Endothelial cell (in vitro differentiated cells): ENCODE measurements at regions not wholly inside any gene's neighbourhood (a gene's known extent, or its start where the extent isn't known, plus 50 kb on each side); places are given as distances from the start of the nearest gene placed in this dataset.

Experiments
- DNase-seq: peaks from one replicate; pipeline ENCODE4 v3.0.0; 2021; ENCODE audit warnings: low spot score
- H3K27ac Mint-ChIP-seq: one replicate; pipeline ENCODE4 v1.8.0; 2021; ENCODE audit warnings: mixed read lengths, inconsistent platforms; ENCODE audit not compliant: unreplicated experiment
- H3K27me3 Mint-ChIP-seq: one replicate; pipeline ENCODE4 v1.8.0; 2021; ENCODE audit warnings: mild to moderate bottlenecking, moderate library complexity, mixed read lengths, inconsistent platforms; ENCODE audit not compliant: unreplicated experiment
- H3K36me3 Mint-ChIP-seq: one replicate; pipeline ENCODE4 v1.8.0; 2021; ENCODE audit warnings: mild to moderate bottlenecking, low read depth, mixed read lengths, inconsistent platforms; ENCODE audit not compliant: unreplicated experiment
- H3K4me1 Mint-ChIP-seq: one replicate; pipeline ENCODE4 v1.8.0; 2021; ENCODE audit warnings: mild to moderate bottlenecking, mixed read lengths, inconsistent platforms; ENCODE audit not compliant: unreplicated experiment
- H3K4me3 Mint-ChIP-seq: one replicate; pipeline ENCODE4 v1.8.0; 2021; ENCODE audit warnings: mild to moderate bottlenecking, mixed read lengths, inconsistent platforms; ENCODE audit not compliant: unreplicated experiment
- H3K9me3 Mint-ChIP-seq: one replicate; pipeline ENCODE4 v1.8.0; 2021; ENCODE audit warnings: mixed read lengths, inconsistent platforms; ENCODE audit not compliant: unreplicated experiment
- TF ChIP-seq, protein P1 (sequence below): fragments of 200-600 bp; sonication (generic); IDR thresholded peaks from one replicate; pipeline ENCODE4 v1.5.0; 2021; ENCODE audit warnings: antibody characterized with exemption; ENCODE audit not compliant: unreplicated experiment

DNA sequence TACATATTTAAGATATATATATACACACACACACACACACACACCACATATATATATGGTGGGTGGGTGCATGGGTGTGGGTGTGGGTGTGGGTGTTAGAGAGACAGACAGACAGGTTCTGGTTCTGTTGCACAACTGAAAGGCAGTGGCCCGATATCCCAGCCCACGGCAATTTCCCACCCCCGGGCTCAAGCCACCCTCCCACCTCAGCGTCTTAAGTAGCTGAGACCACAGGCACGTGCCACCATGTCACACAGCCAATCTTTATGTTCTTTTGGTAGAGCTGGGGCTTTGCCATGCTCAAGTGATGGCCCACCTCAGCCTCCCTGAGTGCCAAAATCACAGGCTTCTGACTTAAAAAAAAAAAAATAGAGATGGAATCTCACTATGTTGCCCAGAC lies 417.8 kb upstream of the FOXG1 start:
- TF ChIP-seq, protein P1, sequence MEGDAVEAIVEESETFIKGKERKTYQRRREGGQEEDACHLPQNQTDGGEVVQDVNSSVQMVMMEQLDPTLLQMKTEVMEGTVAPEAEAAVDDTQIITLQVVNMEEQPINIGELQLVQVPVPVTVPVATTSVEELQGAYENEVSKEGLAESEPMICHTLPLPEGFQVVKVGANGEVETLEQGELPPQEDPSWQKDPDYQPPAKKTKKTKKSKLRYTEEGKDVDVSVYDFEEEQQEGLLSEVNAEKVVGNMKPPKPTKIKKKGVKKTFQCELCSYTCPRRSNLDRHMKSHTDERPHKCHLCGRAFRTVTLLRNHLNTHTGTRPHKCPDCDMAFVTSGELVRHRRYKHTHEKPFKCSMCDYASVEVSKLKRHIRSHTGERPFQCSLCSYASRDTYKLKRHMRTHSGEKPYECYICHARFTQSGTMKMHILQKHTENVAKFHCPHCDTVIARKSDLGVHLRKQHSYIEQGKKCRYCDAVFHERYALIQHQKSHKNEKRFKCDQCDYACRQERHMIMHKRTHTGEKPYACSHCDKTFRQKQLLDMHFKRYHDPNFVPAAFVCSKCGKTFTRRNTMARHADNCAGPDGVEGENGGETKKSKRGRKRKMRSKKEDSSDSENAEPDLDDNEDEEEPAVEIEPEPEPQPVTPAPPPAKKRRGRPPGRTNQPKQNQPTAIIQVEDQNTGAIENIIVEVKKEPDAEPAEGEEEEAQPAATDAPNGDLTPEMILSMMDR: no peak

DNA sequence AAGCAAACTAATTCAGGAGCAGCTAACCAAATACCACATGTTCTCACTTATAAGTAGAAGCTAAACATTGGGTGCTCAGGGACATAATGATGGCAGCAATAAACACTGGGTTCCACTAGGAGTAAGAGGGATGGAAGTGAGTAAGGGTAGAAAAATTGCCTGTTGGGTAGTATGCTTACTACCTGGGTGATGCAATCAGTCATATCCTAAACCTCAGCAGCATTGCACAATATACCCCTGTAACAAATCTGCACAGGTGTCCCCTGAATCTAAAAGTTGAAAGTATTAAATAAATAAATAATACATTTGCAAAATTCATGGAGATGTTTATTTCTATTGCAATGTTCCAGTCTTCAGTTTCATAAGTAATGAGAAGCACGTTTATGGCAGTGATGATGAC lies 409.8 kb upstream of the FOXG1 start:
- H3K27me3 Mint-ChIP-seq: no peaks in the 10 kb centered on the region
- no peaks in the 10 kb centered on the region for H3K36me3 Mint-ChIP-seq

More for the DNA sequence above, 417.8 kb upstream of the FOXG1 start:
- H3K4me3 Mint-ChIP-seq: no peak overlapping the region
- no peaks in the 10 kb centered on the region for H3K36me3 Mint-ChIP-seq
- no peak overlapping the region for H3K27ac Mint-ChIP-seq
- H3K9me3 Mint-ChIP-seq: no peaks in the 10 kb centered on the region
- H3K4me1 Mint-ChIP-seq: no peaks in the 10 kb centered on the region
- H3K27me3 Mint-ChIP-seq: peaks cover 2% of the 10 kb centered on the region
- no peak for DNase-seq

DNA sequence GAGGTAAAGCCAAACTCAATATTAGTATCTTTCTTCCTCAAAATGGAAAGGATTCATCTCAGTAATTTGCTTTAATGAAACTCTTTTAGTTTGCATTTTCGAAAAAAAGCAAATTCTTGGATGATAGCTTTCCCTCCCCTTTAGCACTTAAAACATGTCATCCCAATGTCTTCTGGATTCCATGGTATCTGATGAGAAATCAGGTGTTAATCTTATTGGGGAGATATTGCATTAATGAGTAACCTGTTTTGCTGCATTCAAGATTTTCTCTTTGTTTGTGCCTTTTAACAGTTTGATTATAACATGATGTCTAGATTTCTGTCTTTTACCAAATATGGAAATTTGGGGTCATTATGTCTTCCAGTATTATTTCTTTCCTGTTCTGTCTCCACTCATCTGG lies 405.1 kb upstream of the FOXG1 start:
- Mint-ChIP-seq H3K36me3 (no peaks in the 10 kb centered on the region), H3K27me3 (peaks cover 3% of the 10 kb centered on the region), H3K4me3 (no peak overlapping the region), H3K4me1 (no peaks in the 10 kb centered on the region), H3K27ac (no peak overlapping the region), H3K9me3 (no peaks in the 10 kb centered on the region)
- DNase-seq: no peak
- TF ChIP-seq, protein P1: no peak

More for the DNA sequence above, 409.8 kb upstream of the FOXG1 start:
- Mint-ChIP-seq H3K4me1 (no peaks in the 10 kb centered on the region), H3K27ac (no peak overlapping the region), H3K9me3 (no peaks in the 10 kb centered on the region), H3K4me3 (no peak overlapping the region)
- TF ChIP-seq, protein P1: no peak
- no peak for DNase-seq

DNA sequence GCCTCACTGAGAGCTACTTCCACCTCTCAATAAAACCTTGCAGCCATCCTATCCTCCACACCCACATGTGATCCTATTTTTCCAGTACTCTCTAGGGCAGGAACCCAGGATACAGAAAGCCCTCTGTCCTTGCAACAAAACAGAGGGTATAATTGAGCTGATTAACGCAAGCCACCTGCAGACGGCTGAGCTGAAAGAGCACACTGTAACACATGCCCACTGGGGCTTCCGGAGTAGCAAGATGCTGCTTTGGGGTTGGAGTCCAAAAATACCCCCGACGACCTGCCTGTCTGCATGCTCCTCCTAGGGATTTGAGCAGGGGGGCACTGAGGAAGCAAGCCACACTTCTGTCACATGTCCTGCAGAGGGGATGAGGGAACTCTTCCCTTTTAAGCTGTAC lies 401.1 kb upstream of the FOXG1 start:
- H3K9me3 Mint-ChIP-seq: no peaks in the 10 kb centered on the region
- TF ChIP-seq, protein P1: no peak
- no peak for DNase-seq
- no peak overlapping the region for H3K4me3 Mint-ChIP-seq
- no peak overlapping the region for H3K27ac Mint-ChIP-seq
- H3K27me3 Mint-ChIP-seq: peaks cover 3% of the 10 kb centered on the region
- no peaks in the 10 kb centered on the region for H3K36me3 Mint-ChIP-seq
- H3K4me1 Mint-ChIP-seq: no peaks in the 10 kb centered on the region

DNA sequence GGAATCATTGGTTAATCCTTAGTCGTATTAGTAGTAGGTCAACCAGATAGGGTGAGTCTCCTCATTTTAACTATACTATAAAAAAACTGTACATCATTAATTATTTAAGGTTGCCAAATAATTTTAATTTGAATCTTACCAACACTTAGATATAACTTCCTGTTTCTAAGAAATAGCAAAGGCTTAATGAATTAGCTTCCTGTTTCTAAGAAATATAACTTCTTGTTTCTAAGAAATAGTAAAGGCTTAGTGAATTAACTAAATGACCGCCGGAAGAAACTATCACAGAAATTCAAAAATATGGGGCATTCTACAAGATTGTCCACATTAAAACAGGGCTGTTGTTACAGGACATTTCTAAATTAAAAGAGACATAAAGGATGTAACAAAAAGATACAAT lies 392.9 kb upstream of the FOXG1 start:
- Mint-ChIP-seq H3K27me3 (no peaks in the 10 kb centered on the region), H3K9me3 (no peaks in the 10 kb centered on the region), H3K4me1 (peaks cover 3% of the 10 kb centered on the region), H3K4me3 (no peak overlapping the region), H3K27ac (no peak overlapping the region), H3K36me3 (no peaks in the 10 kb centered on the region)
- TF ChIP-seq, protein P1: no peak
- DNase-seq: no peak
